ENCODE measurements at regions not wholly inside any gene's neighbourhood (a gene's known extent, or its start where the extent isn't known, plus 50 kb on each side); places are given as distances from the start of the nearest gene placed in this dataset.

GRCh38 chr2:8379549-8379948 is 302.3 kb upstream of the ID2 start:
- TF ChIP-seq TAF1 (conservative IDR thresholded peaks at IDR 0.05) (no peak), REST (IDR thresholded peaks at IDR 0.05) (no peak), JUND (IDR thresholded peaks at IDR 0.05) (no peak)
- TF ChIP-seq, protein P1, sequence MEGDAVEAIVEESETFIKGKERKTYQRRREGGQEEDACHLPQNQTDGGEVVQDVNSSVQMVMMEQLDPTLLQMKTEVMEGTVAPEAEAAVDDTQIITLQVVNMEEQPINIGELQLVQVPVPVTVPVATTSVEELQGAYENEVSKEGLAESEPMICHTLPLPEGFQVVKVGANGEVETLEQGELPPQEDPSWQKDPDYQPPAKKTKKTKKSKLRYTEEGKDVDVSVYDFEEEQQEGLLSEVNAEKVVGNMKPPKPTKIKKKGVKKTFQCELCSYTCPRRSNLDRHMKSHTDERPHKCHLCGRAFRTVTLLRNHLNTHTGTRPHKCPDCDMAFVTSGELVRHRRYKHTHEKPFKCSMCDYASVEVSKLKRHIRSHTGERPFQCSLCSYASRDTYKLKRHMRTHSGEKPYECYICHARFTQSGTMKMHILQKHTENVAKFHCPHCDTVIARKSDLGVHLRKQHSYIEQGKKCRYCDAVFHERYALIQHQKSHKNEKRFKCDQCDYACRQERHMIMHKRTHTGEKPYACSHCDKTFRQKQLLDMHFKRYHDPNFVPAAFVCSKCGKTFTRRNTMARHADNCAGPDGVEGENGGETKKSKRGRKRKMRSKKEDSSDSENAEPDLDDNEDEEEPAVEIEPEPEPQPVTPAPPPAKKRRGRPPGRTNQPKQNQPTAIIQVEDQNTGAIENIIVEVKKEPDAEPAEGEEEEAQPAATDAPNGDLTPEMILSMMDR (IDR thresholded peaks at IDR 0.05; ENCODE audit: low read depth, low read length, missing input control) = no peak
